GM10266 (cell line): ENCODE measurements at regions not wholly inside any gene's neighbourhood (a gene's known extent, or its start where the extent isn't known, plus 50 kb on each side); places are given as distances from the start of the nearest gene placed in this dataset.

Source experiments
- DNase-seq: peaks from one replicate; pipeline ENCODE4 v3.0.0; 2012; ENCODE audit errors: extremely low spot score
- TF ChIP-seq, protein P1 (sequence below): IDR thresholded peaks from 2 replicates; pipeline ENCODE4 v1.5.1; 2012; ENCODE audit warnings: mild to moderate bottlenecking, low read depth; ENCODE audit not compliant: control insufficient read depth, insufficient read depth; ENCODE audit errors: missing control alignments

DNA sequence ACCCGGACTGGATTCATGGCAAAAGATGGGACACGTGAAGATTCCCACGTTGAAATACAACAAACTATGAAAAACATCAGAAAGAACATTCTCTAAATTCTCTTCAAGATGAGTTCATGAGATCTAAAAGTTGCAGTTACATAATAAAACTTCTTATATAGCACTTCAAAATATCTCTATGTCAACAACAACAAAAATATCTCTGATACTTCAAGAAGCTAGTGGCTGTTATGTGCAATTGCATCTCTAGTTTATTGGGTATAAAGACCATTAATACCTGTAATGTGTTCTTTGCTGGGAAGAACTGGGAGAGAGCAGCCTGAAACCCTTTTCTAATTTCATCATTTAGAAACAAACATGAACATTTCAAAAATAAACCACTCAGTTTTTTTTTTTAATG is 69.2 kb upstream of the RGS6 start:
- TF ChIP-seq, protein P1, sequence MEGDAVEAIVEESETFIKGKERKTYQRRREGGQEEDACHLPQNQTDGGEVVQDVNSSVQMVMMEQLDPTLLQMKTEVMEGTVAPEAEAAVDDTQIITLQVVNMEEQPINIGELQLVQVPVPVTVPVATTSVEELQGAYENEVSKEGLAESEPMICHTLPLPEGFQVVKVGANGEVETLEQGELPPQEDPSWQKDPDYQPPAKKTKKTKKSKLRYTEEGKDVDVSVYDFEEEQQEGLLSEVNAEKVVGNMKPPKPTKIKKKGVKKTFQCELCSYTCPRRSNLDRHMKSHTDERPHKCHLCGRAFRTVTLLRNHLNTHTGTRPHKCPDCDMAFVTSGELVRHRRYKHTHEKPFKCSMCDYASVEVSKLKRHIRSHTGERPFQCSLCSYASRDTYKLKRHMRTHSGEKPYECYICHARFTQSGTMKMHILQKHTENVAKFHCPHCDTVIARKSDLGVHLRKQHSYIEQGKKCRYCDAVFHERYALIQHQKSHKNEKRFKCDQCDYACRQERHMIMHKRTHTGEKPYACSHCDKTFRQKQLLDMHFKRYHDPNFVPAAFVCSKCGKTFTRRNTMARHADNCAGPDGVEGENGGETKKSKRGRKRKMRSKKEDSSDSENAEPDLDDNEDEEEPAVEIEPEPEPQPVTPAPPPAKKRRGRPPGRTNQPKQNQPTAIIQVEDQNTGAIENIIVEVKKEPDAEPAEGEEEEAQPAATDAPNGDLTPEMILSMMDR: no peak
- DNase-seq: no peak

DNA sequence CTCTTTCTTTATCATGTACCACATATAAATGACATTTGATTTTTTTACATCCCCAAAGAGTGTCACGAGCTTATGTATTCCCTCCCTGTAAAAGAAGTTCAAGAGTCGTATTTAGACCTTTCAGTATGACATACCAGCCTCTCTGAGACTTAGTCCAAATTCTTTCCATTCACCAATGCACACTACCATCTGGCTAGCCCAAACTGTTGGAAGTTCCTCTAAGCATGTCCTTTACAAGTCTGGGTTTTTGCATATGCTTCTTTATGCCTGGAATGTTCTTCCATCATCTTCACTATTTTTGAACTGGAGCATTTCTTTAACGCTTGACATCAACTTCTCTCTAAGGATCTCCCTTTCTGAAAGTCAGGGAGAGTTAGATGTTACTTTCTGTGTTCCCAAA is 68.5 kb upstream of the RGS6 start:
- no peak for DNase-seq
- TF ChIP-seq, protein P1: no peak
